Thyroid gland (tissue), 4 donors: ENCODE measurements at regions not wholly inside any gene's neighbourhood (a gene's known extent, or its start where the extent isn't known, plus 50 kb on each side); places are given as distances from the start of the nearest gene placed in this dataset.

Experiments
- CTCF ChIP-seq, 6 experiments: fragments of 200-600 bp in 3 of 6; fragments of 450-650 bp in 3 of 6; sonication (generic) in 3 of 6; IDR thresholded peaks; one replicate each; pipeline ENCODE4 v1.5.1; 2016 to 2019; ENCODE audit warnings: antibody characterized with exemption in 6 of 6, mild to moderate bottlenecking in 2 of 6, inconsistent platforms in 1 of 6, moderate library complexity in 1 of 6
- POLR2A ChIP-seq, 2 donors: fragments of 450-650 bp; IDR thresholded peaks; one replicate each; pipeline ENCODE4 v1.6.1; 2017; ENCODE audit warnings: antibody characterized with exemption in 2 of 2, mild to moderate bottlenecking in 2 of 2, moderate library complexity in 1 of 2

- TF ChIP-seq POLR2A (IDR thresholded peaks at IDR 0.05) = no peak
- no peak for TF ChIP-seq CTCF (IDR thresholded peaks at IDR 0.05)
Observed at GRCh38 chr2:160574468-160575140, 81.0 kb upstream of the RBMS1 start.
